HS-5 (cell line): ENCODE measurements at regions not wholly inside any gene's neighbourhood (a gene's known extent, or its start where the extent isn't known, plus 50 kb on each side); places are given as distances from the start of the nearest gene placed in this dataset.
"Not testable (repeated sequence)": the region's sequence is repeated elsewhere in the genome, so short reads cannot be mapped to it uniquely, and the experiment has no call there.

Source experiments
- DNase-seq: peaks from one replicate; pipeline ENCODE4 v3.0.0-alpha.2; 2012; ENCODE audit warnings: low read depth

- DNase-seq: no peak
Observed at GRCh38 chr7:13198036-13198435, 510.6 kb downstream of the ARL4A start.

GRCh38 chr7:13198727-13199126, 511.3 kb downstream of the ARL4A start:
- peak; percentile 45 for DNase-seq

GRCh38 chr7:13201628-13202027, 514.2 kb downstream of the ARL4A start:
- DNase-seq: no peak

- no peak for DNase-seq
Observed at GRCh38 chr7:13217768-13218167, 530.3 kb downstream of the ARL4A start.

- no peak for DNase-seq
Observed at GRCh38 chr7:13225068-13225467, 537.6 kb downstream of the ARL4A start.

GRCh38 chr7:13226385-13226784, 539.0 kb downstream of the ARL4A start:
- no peak for DNase-seq

GRCh38 chr7:13231216-13231615, 543.8 kb downstream of the ARL4A start:
- DNase-seq: no peak

GRCh38 chr7:13235436-13235835, 548.0 kb downstream of the ARL4A start:
- no peak for DNase-seq

GRCh38 chr7:13236026-13236425, 548.6 kb downstream of the ARL4A start:
- DNase-seq: no peak

- peak; percentile 72 for DNase-seq
Observed at GRCh38 chr7:13240349-13240748, 552.9 kb downstream of the ARL4A start.

- DNase-seq: no peak
Observed at GRCh38 chr7:13241416-13241815, 554.0 kb downstream of the ARL4A start.

GRCh38 chr7:13257661-13258060, 570.2 kb downstream of the ARL4A start:
- DNase-seq: no peak

GRCh38 chr7:13258386-13258785, 571.0 kb downstream of the ARL4A start:
- DNase-seq: no peak

- no peak for DNase-seq
Observed at GRCh38 chr7:13259930-13260329, 572.5 kb downstream of the ARL4A start.

- DNase-seq: no peak
Observed at GRCh38 chr7:13262929-13263530, 575.6 kb downstream of the ARL4A start.

- no peak for DNase-seq
Observed at GRCh38 chr7:13265271-13265670, 577.8 kb downstream of the ARL4A start.

- not testable (repeated sequence) for DNase-seq
Observed at GRCh38 chr7:13274205-13274604, 586.8 kb downstream of the ARL4A start.

GRCh38 chr7:13276977-13277376, 589.5 kb downstream of the ARL4A start:
- no peak for DNase-seq

- no peak for DNase-seq
Observed at GRCh38 chr7:13278020-13278419, 590.6 kb downstream of the ARL4A start.

GRCh38 chr7:13279854-13280435, 592.5 kb downstream of the ARL4A start:
- DNase-seq: no peak

GRCh38 chr7:13282377-13282980, 595.0 kb downstream of the ARL4A start:
- DNase-seq: no peak

- no peak for DNase-seq
Observed at GRCh38 chr7:13286916-13287315, 599.5 kb downstream of the ARL4A start.

GRCh38 chr7:13288516-13288915, 601.1 kb downstream of the ARL4A start:
- DNase-seq: no peak

GRCh38 chr7:13290975-13291374, 603.5 kb downstream of the ARL4A start:
- DNase-seq: peak; percentile 49
